ENCODE measurements at regions not wholly inside any gene's neighbourhood (a gene's known extent, or its start where the extent isn't known, plus 50 kb on each side); places are given as distances from the start of the nearest gene placed in this dataset.

GRCh38 chr3:102580760-102581159 lies 145.9 kb downstream of the ZPLD1 start:
- H3K36me3 ChIP-seq (replicated peaks; ENCODE audit: insufficient read depth, low read length), result no peaks in the 10 kb centered on the region
- no peak overlapping the region for H3K27ac ChIP-seq (ENCODE audit: low read length)
- no peaks in the 10 kb centered on the region for H3K9me3 ChIP-seq (replicated peaks; ENCODE audit: insufficient read depth, low read length)
- no peak overlapping the region for H3K4me3 ChIP-seq (ENCODE audit: low read length)
- no peak overlapping the region for H3K4me2 ChIP-seq (ENCODE audit: low read depth, low read length)
- H3K27me3 ChIP-seq (replicated peaks; ENCODE audit: insufficient read depth, low read length), result no peaks in the 10 kb centered on the region
- no peak overlapping the region for H2AFZ ChIP-seq (ENCODE audit: low read length)
- H3K4me1 ChIP-seq (ENCODE audit: low read length), result peaks cover 4% of the 10 kb centered on the region
- H4K20me1 ChIP-seq (ENCODE audit: insufficient read depth, low read length), result no peaks in the 10 kb centered on the region
- no peaks in the 10 kb centered on the region for H3K79me2 ChIP-seq (ENCODE audit: low read length)
- TF ChIP-seq EZH2phosphoT487 (IDR thresholded peaks at IDR 0.05; ENCODE audit: low read length) (no peak), EZH2 (optimal IDR thresholded peaks at IDR 0.05; ENCODE audit: low read depth, low read length) (no peak), CTCF (IDR thresholded peaks at IDR 0.05; ENCODE audit: low read length) (no peak)
- no peak for DNase-seq
- no peaks in the 10 kb centered on the region for H3F3A ChIP-seq (ENCODE audit: insufficient read depth, low read length)
- H3K9ac ChIP-seq (ENCODE audit: low read length), result no peak overlapping the region
- no peaks in the 10 kb centered on the region for H3K9me2 ChIP-seq (replicated peaks; ENCODE audit: insufficient read depth, low read length)

GRCh38 chr3:102586485-102586884 lies 151.7 kb downstream of the ZPLD1 start:
- H3K27ac ChIP-seq (ENCODE audit: low read length), result no peak overlapping the region
- H2AFZ ChIP-seq (ENCODE audit: low read length), result no peak overlapping the region
- no peak overlapping the region for H3K4me3 ChIP-seq (ENCODE audit: low read length)
- no peak overlapping the region for H3K4me2 ChIP-seq (ENCODE audit: low read depth, low read length)
- H3K9ac ChIP-seq (ENCODE audit: low read length), result no peak overlapping the region
- DNase-seq, result no peak
- no peaks in the 10 kb centered on the region for H4K20me1 ChIP-seq (ENCODE audit: insufficient read depth, low read length)
- H3K79me2 ChIP-seq (ENCODE audit: low read length), result no peaks in the 10 kb centered on the region
- no peak for TF ChIP-seq EZH2phosphoT487 (IDR thresholded peaks at IDR 0.05; ENCODE audit: low read length)
- no peak for TF ChIP-seq EZH2 (optimal IDR thresholded peaks at IDR 0.05; ENCODE audit: low read depth, low read length)
- no peak for TF ChIP-seq CTCF (IDR thresholded peaks at IDR 0.05; ENCODE audit: low read length)
- H3K27me3 ChIP-seq (replicated peaks; ENCODE audit: insufficient read depth, low read length), result no peaks in the 10 kb centered on the region
- H3K9me2 ChIP-seq (replicated peaks; ENCODE audit: insufficient read depth, low read length), result no peaks in the 10 kb centered on the region
- H3K9me3 ChIP-seq (replicated peaks; ENCODE audit: insufficient read depth, low read length), result no peaks in the 10 kb centered on the region
- H3F3A ChIP-seq (ENCODE audit: insufficient read depth, low read length), result no peaks in the 10 kb centered on the region
- no peaks in the 10 kb centered on the region for H3K36me3 ChIP-seq (replicated peaks; ENCODE audit: insufficient read depth, low read length)
- no peaks in the 10 kb centered on the region for H3K4me1 ChIP-seq (ENCODE audit: low read length)

- H3K27ac ChIP-seq (ENCODE audit: low read length), result no peak overlapping the region
- H3K9ac ChIP-seq (ENCODE audit: low read length), result no peak overlapping the region
- H3K4me2 ChIP-seq (ENCODE audit: low read depth, low read length), result no peak overlapping the region
- no peaks in the 10 kb centered on the region for H3F3A ChIP-seq (ENCODE audit: insufficient read depth, low read length)
- H3K9me2 ChIP-seq (replicated peaks; ENCODE audit: insufficient read depth, low read length), result no peaks in the 10 kb centered on the region
- no peaks in the 10 kb centered on the region for H4K20me1 ChIP-seq (ENCODE audit: insufficient read depth, low read length)
- no peak overlapping the region for H3K4me3 ChIP-seq (ENCODE audit: low read length)
- no peaks in the 10 kb centered on the region for H3K79me2 ChIP-seq (ENCODE audit: low read length)
- no peak overlapping the region for H2AFZ ChIP-seq (ENCODE audit: low read length)
- H3K4me1 ChIP-seq (ENCODE audit: low read length), result no peaks in the 10 kb centered on the region
- TF ChIP-seq EZH2 (optimal IDR thresholded peaks at IDR 0.05; ENCODE audit: low read depth, low read length) (no peak), CTCF (IDR thresholded peaks at IDR 0.05; ENCODE audit: low read length) (no peak), EZH2phosphoT487 (IDR thresholded peaks at IDR 0.05; ENCODE audit: low read length) (no peak)
- H3K9me3 ChIP-seq (replicated peaks; ENCODE audit: insufficient read depth, low read length), result no peaks in the 10 kb centered on the region
- H3K27me3 ChIP-seq (replicated peaks; ENCODE audit: insufficient read depth, low read length), result no peaks in the 10 kb centered on the region
- no peaks in the 10 kb centered on the region for H3K36me3 ChIP-seq (replicated peaks; ENCODE audit: insufficient read depth, low read length)
- no peak for DNase-seq
Observed at GRCh38 chr3:102593812-102594602, 159.2 kb downstream of the ZPLD1 start.

Measured in MM.1S (cell line).